Neural progenitor cell (in vitro differentiated cells): ENCODE measurements at regions not wholly inside any gene's neighbourhood (a gene's known extent, or its start where the extent isn't known, plus 50 kb on each side); places are given as distances from the start of the nearest gene placed in this dataset.

Experiments
- DNase-seq: peaks from one replicate; pipeline ENCODE4 v3.0.0-alpha.2; 2016; ENCODE audit warnings: low spot score
- H2AFZ ChIP-seq: fragments of 200-600 bp; sonication (generic); replicated peaks from 2 replicates; pipeline ENCODE4 v1.6.1; 2016; ENCODE audit warnings: antibody characterized with exemption
- H3F3A ChIP-seq: fragments of 200-600 bp; sonication (generic); 2 replicates; pipeline ENCODE4 v1.6.1; 2016; ENCODE audit warnings: antibody characterized with exemption, low read depth
- H3K27ac ChIP-seq: fragments of 200-600 bp; sonication (generic); 2 replicates; pipeline ENCODE4 v1.5.1; 2016; ENCODE audit warnings: mild to moderate bottlenecking
- H3K27me3 ChIP-seq: fragments of 200-600 bp; sonication (generic); 2 replicates; pipeline ENCODE4 v1.6.1; 2016; ENCODE audit warnings: mild to moderate bottlenecking, moderate library complexity
- H3K36me3 ChIP-seq: fragments of 200-600 bp; sonication (generic); 2 replicates; pipeline ENCODE4 v1.5.1; 2016
- H3K4me1 ChIP-seq: fragments of 200-600 bp; sonication (generic); 2 replicates; pipeline ENCODE4 v1.6.1; 2016; ENCODE audit warnings: mixed run types
- H3K4me2 ChIP-seq: fragments of 200-600 bp; sonication (generic); 2 replicates; pipeline ENCODE4 v1.6.1; 2016
- H3K4me3 ChIP-seq: fragments of 200-600 bp; sonication (generic); 2 replicates; pipeline ENCODE4 v1.5.1; 2016
- H3K79me2 ChIP-seq: fragments of 200-600 bp; sonication (generic); 2 replicates; pipeline ENCODE4 v1.6.1; 2016; ENCODE audit warnings: low read depth
- H3K9ac ChIP-seq: fragments of 200-600 bp; sonication (generic); 2 replicates; pipeline ENCODE4 v1.6.1; 2016
- H3K9me3 ChIP-seq: fragments of 200-600 bp; sonication (generic); 2 replicates; pipeline ENCODE4 v1.5.1; 2016; ENCODE audit warnings: low read depth
- H4K20me1 ChIP-seq: fragments of 200-600 bp; sonication (generic); 2 replicates; pipeline ENCODE4 v1.6.1; 2016; ENCODE audit warnings: low read depth
- H3K27ac Mint-ChIP-seq: 3 replicates; pipeline ENCODE4 v1.8.0; 2021; ENCODE audit warnings: mixed read lengths
- H3K27me3 Mint-ChIP-seq: 2 replicates; pipeline ENCODE4 v1.8.0; 2022; ENCODE audit warnings: low read depth, mild to moderate bottlenecking, inconsistent platforms, moderate library complexity, mixed read lengths; ENCODE audit not compliant: insufficient read depth
- H3K36me3 Mint-ChIP-seq: 3 replicates; pipeline ENCODE4 v1.8.0; 2021; ENCODE audit warnings: mixed read lengths
- H3K4me1 Mint-ChIP-seq: 3 replicates; pipeline ENCODE4 v1.8.0; 2021; ENCODE audit warnings: mixed read lengths
- H3K4me3 Mint-ChIP-seq: 3 replicates; pipeline ENCODE4 v1.8.0; 2021; ENCODE audit warnings: mild to moderate bottlenecking, moderate library complexity, mixed read lengths
- H3K9me3 Mint-ChIP-seq: 3 replicates; pipeline ENCODE4 v1.8.0; 2020; ENCODE audit warnings: mixed read lengths
- EZH2 ChIP-seq: fragments of 200-600 bp; sonication (generic); IDR thresholded peaks from 2 replicates; pipeline ENCODE4 v1.6.1; 2017; ENCODE audit warnings: antibody characterized with exemption, mild to moderate bottlenecking, moderate library complexity
- EZH2phosphoT487 ChIP-seq: fragments of 200-600 bp; sonication (generic); IDR thresholded peaks from 2 replicates; pipeline ENCODE4 v1.6.1; 2017; ENCODE audit warnings: antibody characterized with exemption
- TF ChIP-seq, protein P1 (sequence below): fragments of 200-600 bp; sonication (generic); IDR thresholded peaks from 2 replicates; pipeline ENCODE4 v1.5.1; 2017; ENCODE audit warnings: antibody characterized with exemption, mild to moderate bottlenecking

DNA sequence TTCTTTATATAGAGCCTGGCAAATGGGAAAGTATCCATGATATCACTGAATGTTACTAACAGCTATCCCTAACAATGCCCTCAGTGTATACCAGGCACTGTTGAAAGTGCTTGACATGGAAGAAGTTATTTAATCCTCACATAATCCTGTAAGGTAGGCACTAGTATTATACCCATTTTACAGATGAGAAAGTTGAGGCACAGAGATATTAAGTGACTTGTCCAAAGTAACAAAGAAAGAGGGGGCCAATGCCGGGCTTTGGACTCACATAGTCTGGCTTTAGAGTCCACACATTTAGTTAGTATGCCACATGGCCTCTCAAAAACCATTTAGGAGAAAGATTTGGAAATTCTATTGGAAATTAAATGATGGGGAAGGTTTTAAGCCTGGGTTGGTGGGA lies 220.8 kb upstream of the PLET1 start:
- Mint-ChIP-seq H3K27ac (no peak overlapping the region), H3K36me3 (no peaks in the 10 kb centered on the region)
- H3K27ac ChIP-seq: no peak overlapping the region

DNA sequence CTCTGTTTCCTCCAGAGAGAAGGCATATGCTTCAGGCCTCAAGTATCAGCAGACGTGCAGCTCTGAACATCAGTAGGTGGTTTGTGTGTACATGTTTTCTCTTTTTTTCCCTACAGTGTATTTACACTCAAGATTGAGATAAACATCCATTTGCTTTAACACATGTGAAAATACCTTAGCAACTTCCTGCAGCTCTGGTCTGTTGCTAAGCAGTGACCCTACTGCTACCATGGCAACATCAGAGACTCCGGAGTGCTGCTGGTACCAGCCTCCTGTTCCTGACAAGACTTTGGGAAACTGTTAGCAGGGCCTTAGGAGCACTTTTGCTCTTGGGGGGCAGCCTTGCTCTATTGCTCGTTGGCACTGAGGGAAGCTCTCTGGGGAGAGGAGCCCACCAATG lies 221.2 kb upstream of the PLET1 start:
- Histone ChIP-seq H3K36me3 (no peaks in the 10 kb centered on the region), H3K9ac (no peak overlapping the region), H3K4me2 (no peak overlapping the region), H4K20me1 (no peaks in the 10 kb centered on the region), H3F3A (no peaks in the 10 kb centered on the region), H3K27ac (no peak overlapping the region), H3K27me3 (no peaks in the 10 kb centered on the region), H3K4me3 (no peak overlapping the region), H2AFZ (no peak overlapping the region), H3K79me2 (no peaks in the 10 kb centered on the region), H3K9me3 (no peaks in the 10 kb centered on the region), H3K4me1 (no peaks in the 10 kb centered on the region)
- peak overlapping the region; percentile 11 for H3K4me3 Mint-ChIP-seq
- peaks cover 28% of the 10 kb centered on the region for H3K4me1 Mint-ChIP-seq
- H3K9me3 Mint-ChIP-seq: no peaks in the 10 kb centered on the region
- H3K36me3 Mint-ChIP-seq: no peaks in the 10 kb centered on the region
- H3K27ac Mint-ChIP-seq: peak overlapping the region; percentile 42
- TF ChIP-seq, protein P1, sequence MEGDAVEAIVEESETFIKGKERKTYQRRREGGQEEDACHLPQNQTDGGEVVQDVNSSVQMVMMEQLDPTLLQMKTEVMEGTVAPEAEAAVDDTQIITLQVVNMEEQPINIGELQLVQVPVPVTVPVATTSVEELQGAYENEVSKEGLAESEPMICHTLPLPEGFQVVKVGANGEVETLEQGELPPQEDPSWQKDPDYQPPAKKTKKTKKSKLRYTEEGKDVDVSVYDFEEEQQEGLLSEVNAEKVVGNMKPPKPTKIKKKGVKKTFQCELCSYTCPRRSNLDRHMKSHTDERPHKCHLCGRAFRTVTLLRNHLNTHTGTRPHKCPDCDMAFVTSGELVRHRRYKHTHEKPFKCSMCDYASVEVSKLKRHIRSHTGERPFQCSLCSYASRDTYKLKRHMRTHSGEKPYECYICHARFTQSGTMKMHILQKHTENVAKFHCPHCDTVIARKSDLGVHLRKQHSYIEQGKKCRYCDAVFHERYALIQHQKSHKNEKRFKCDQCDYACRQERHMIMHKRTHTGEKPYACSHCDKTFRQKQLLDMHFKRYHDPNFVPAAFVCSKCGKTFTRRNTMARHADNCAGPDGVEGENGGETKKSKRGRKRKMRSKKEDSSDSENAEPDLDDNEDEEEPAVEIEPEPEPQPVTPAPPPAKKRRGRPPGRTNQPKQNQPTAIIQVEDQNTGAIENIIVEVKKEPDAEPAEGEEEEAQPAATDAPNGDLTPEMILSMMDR: no peak
- TF ChIP-seq EZH2 (no peak), EZH2phosphoT487 (no peak)
- DNase-seq: no peak
- peaks cover 5% of the 10 kb centered on the region for H3K27me3 Mint-ChIP-seq

More for the DNA sequence above, 220.8 kb upstream of the PLET1 start:
- Mint-ChIP-seq H3K4me1 (peaks cover 28% of the 10 kb centered on the region), H3K27me3 (peaks cover 5% of the 10 kb centered on the region), H3K9me3 (no peaks in the 10 kb centered on the region), H3K4me3 (peak overlapping the region; percentile 11)
- no peaks in the 10 kb centered on the region for H3K4me1 ChIP-seq
- no peak overlapping the region for H2AFZ ChIP-seq
- H3K4me3 ChIP-seq: no peak overlapping the region
- no peaks in the 10 kb centered on the region for H3K9me3 ChIP-seq
- H3K9ac ChIP-seq: no peak overlapping the region
- no peaks in the 10 kb centered on the region for H3K79me2 ChIP-seq
- H3K4me2 ChIP-seq: no peak overlapping the region
- TF ChIP-seq EZH2: no peak
- TF ChIP-seq EZH2phosphoT487: no peak
- TF ChIP-seq, protein P1: no peak
- H4K20me1 ChIP-seq: no peaks in the 10 kb centered on the region
- no peak for DNase-seq
- no peaks in the 10 kb centered on the region for H3K27me3 ChIP-seq
- no peaks in the 10 kb centered on the region for H3F3A ChIP-seq
- no peaks in the 10 kb centered on the region for H3K36me3 ChIP-seq

DNA sequence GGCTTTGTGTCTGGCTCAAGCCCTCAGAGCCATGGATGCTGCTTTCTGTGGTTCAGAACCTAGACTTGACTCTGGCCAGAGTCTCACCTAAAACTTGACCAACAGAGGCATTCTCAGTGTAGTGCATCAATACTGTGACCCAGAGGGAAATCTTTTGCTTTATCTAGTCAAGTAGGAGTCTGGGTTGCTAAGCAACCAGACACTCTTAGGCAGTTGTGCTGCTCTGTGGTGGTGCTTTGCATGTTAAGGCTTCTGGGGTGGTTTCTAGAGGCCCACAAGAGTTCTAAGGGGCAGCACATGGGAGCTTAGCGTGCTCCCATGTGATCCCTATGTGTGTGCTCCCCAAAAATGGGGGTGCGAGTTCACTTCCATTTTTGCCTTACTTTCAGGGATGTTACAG lies 224.6 kb upstream of the PLET1 start:
- no peaks in the 10 kb centered on the region for H3K79me2 ChIP-seq
- H3K9me3 Mint-ChIP-seq: no peaks in the 10 kb centered on the region
- H3K4me3 ChIP-seq: no peak overlapping the region
- no peak overlapping the region for H3K9ac ChIP-seq
- no peaks in the 10 kb centered on the region for H3K9me3 ChIP-seq
- peaks cover 23% of the 10 kb centered on the region for H3K4me1 Mint-ChIP-seq
- DNase-seq: peak; percentile 44
- H3K36me3 ChIP-seq: no peaks in the 10 kb centered on the region
- no peak overlapping the region for H2AFZ ChIP-seq
- H3K27ac Mint-ChIP-seq: no peak overlapping the region
- H3K27me3 Mint-ChIP-seq: peaks cover 5% of the 10 kb centered on the region
- no peak overlapping the region for H3K27ac ChIP-seq
- no peaks in the 10 kb centered on the region for H3K36me3 Mint-ChIP-seq
- H3K4me2 ChIP-seq: no peak overlapping the region
- no peaks in the 10 kb centered on the region for H3K27me3 ChIP-seq
- no peaks in the 10 kb centered on the region for H4K20me1 ChIP-seq
- no peaks in the 10 kb centered on the region for H3K4me1 ChIP-seq
- no peak overlapping the region for H3K4me3 Mint-ChIP-seq
- H3F3A ChIP-seq: no peaks in the 10 kb centered on the region
- TF ChIP-seq, protein P1: no peak
- TF ChIP-seq EZH2phosphoT487 (no peak), EZH2 (no peak)

DNA sequence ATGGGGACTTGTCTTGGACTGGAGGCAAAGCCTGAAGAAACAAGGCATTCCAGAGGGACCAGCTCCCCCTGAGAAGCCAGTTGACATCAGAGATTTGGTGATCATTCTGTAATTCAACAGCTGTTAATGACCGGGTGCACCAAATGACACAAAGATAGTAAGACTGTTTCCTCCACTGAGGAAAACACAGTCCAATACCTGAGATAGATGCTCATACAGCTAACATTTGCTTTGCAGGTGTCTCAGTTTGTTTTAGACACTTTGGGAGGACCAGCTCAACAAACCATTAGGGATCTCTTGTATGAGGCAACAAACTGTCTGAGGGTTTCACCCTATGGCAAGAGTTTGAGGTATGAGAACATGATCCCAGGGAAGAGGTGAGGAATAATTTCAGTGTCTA lies 237.2 kb upstream of the PLET1 start:
- Histone ChIP-seq H3K4me3 (no peak overlapping the region), H2AFZ (no peak overlapping the region), H3K79me2 (no peaks in the 10 kb centered on the region), H3K9me3 (no peaks in the 10 kb centered on the region), H3K27ac (no peak overlapping the region), H3K4me1 (no peaks in the 10 kb centered on the region), H3K36me3 (no peaks in the 10 kb centered on the region), H3K4me2 (no peak overlapping the region), H4K20me1 (no peaks in the 10 kb centered on the region), H3F3A (no peaks in the 10 kb centered on the region), H3K27me3 (no peaks in the 10 kb centered on the region), H3K9ac (no peak overlapping the region)
- no peak for DNase-seq
- no peaks in the 10 kb centered on the region for H3K36me3 Mint-ChIP-seq
- no peak overlapping the region for H3K4me3 Mint-ChIP-seq
- H3K4me1 Mint-ChIP-seq: no peaks in the 10 kb centered on the region
- TF ChIP-seq, protein P1: no peak
- TF ChIP-seq EZH2 (no peak), EZH2phosphoT487 (no peak)
- H3K27me3 Mint-ChIP-seq: peaks cover 7% of the 10 kb centered on the region
- no peak overlapping the region for H3K27ac Mint-ChIP-seq
- H3K9me3 Mint-ChIP-seq: no peaks in the 10 kb centered on the region
